Osteoblast (primary cell): ENCODE measurements at regions not wholly inside any gene's neighbourhood (a gene's known extent, or its start where the extent isn't known, plus 50 kb on each side); places are given as distances from the start of the nearest gene placed in this dataset.

Source experiments
- DNase-seq: peaks from one replicate; pipeline ENCODE4 v3.0.0; 2011; ENCODE audit warnings: low spot score, mixed read lengths; ENCODE audit not compliant: insufficient read length; ENCODE audit errors: missing footprints
- H2AFZ ChIP-seq: 2 replicates; pipeline ENCODE4 v1.6.0; 2011; ENCODE audit warnings: mild to moderate bottlenecking, low read length
- H3K27ac ChIP-seq: 2 replicates; pipeline ENCODE4 v1.5.1; 2011; ENCODE audit warnings: mild to moderate bottlenecking, low read depth, low read length, moderate library complexity
- H3K27me3 ChIP-seq: 2 replicates; pipeline ENCODE4 v1.6.0; 2012; ENCODE audit warnings: mild to moderate bottlenecking, control low read depth, inconsistent platforms, low read length, moderate library complexity; ENCODE audit not compliant: insufficient read depth
- H3K36me3 ChIP-seq: 2 replicates; pipeline ENCODE4 v1.5.1; 2011; ENCODE audit warnings: mild to moderate bottlenecking, low read length, control low read depth, moderate library complexity; ENCODE audit not compliant: insufficient read depth
- H3K4me1 ChIP-seq: 2 replicates; pipeline ENCODE4 v1.5.1; 2011; ENCODE audit warnings: mild to moderate bottlenecking, low read length, control low read depth, moderate library complexity; ENCODE audit not compliant: insufficient read depth
- H3K4me2 ChIP-seq: 2 replicates; pipeline ENCODE4 v1.6.0; 2011; ENCODE audit warnings: mild to moderate bottlenecking, low read length; ENCODE audit not compliant: insufficient read depth
- H3K4me3 ChIP-seq: fragments of 200-600 bp; sonication (generic); 3 replicates; pipeline ENCODE4 v1.5.1; 2012; ENCODE audit warnings: mild to moderate bottlenecking, low read length, inconsistent platforms; ENCODE audit not compliant: insufficient read depth
- H3K79me2 ChIP-seq: 2 replicates; pipeline ENCODE4 v1.6.0; 2012; ENCODE audit warnings: mild to moderate bottlenecking, low read length, control low read depth, inconsistent platforms; ENCODE audit not compliant: insufficient read depth
- H3K9me3 ChIP-seq: 2 replicates; pipeline ENCODE4 v1.5.1; 2011; ENCODE audit warnings: low read depth, low read length, control low read depth
- H4K20me1 ChIP-seq: 2 replicates; pipeline ENCODE4 v1.6.0; 2012; ENCODE audit warnings: mild to moderate bottlenecking, low read length, control low read depth; ENCODE audit not compliant: insufficient read depth
- TF ChIP-seq, protein P1 (sequence below): IDR thresholded peaks from 2 replicates; pipeline ENCODE4 v1.5.1; 2011; ENCODE audit warnings: mild to moderate bottlenecking, low read depth, low read length, moderate library complexity; ENCODE audit errors: extremely low read depth

DNA sequence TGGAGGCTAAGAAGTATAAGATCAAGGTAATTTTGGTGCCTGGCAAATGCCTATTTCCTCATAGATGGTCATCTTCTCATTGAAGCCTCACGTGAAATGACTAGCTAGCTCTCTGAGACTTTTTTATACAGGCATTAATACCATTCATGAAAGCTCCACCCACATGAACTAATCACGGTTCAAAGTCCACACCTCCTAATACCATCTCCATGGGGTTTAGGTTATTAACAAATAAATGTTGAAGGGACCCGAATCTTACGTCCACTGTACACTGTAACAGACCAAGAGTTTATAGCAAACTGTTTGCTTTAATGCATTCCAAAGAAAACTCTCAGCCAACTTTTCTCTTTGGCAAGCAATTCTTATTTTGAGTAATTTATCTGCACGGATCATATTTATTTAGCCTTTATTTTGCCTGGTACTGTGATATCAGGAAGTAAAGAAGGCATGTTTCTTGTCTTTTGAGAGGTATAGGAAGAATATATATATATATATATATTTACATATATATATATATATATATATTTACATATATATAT, 296.1 kb upstream of the LRRC7 start:
- DNase-seq = no peak
- Histone ChIP-seq H3K9me3 (no peaks in the 10 kb centered on the region), H2AFZ (no peak overlapping the region), H3K4me1 (no peaks in the 10 kb centered on the region), H3K27ac (no peak overlapping the region), H3K4me2 (no peak overlapping the region), H3K79me2 (no peaks in the 10 kb centered on the region), H3K4me3 (no peak overlapping the region), H3K36me3 (no peaks in the 10 kb centered on the region), H4K20me1 (no peaks in the 10 kb centered on the region), H3K27me3 (no peaks in the 10 kb centered on the region)
- TF ChIP-seq, protein P1, sequence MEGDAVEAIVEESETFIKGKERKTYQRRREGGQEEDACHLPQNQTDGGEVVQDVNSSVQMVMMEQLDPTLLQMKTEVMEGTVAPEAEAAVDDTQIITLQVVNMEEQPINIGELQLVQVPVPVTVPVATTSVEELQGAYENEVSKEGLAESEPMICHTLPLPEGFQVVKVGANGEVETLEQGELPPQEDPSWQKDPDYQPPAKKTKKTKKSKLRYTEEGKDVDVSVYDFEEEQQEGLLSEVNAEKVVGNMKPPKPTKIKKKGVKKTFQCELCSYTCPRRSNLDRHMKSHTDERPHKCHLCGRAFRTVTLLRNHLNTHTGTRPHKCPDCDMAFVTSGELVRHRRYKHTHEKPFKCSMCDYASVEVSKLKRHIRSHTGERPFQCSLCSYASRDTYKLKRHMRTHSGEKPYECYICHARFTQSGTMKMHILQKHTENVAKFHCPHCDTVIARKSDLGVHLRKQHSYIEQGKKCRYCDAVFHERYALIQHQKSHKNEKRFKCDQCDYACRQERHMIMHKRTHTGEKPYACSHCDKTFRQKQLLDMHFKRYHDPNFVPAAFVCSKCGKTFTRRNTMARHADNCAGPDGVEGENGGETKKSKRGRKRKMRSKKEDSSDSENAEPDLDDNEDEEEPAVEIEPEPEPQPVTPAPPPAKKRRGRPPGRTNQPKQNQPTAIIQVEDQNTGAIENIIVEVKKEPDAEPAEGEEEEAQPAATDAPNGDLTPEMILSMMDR = no peak

DNA sequence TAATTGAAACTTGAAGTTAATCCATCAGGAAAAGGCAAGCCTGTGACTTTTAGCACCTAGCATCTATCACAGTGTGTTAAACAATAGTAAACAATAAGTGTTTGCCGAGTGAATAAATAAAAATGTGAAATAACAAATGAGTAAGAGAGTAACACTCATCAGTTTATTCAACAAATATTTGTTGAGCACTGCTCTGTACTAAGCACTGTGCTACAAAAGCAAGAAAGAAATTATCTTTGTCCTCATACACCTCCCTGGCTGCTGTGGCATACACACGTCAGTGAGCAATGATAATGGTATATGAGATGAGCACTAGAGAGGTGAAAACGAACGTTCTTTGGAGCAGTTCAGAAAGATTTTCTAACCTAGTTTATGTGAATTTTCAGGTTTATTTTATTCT, 295.0 kb upstream of the LRRC7 start:
- Histone ChIP-seq H3K4me2 (no peak overlapping the region), H3K27me3 (no peaks in the 10 kb centered on the region), H3K27ac (no peak overlapping the region), H3K9me3 (no peaks in the 10 kb centered on the region), H3K36me3 (no peaks in the 10 kb centered on the region), H3K4me3 (no peak overlapping the region), H2AFZ (no peak overlapping the region), H4K20me1 (no peaks in the 10 kb centered on the region), H3K79me2 (no peaks in the 10 kb centered on the region), H3K4me1 (no peaks in the 10 kb centered on the region)
- no peak for DNase-seq
- TF ChIP-seq, protein P1 = no peak

DNA sequence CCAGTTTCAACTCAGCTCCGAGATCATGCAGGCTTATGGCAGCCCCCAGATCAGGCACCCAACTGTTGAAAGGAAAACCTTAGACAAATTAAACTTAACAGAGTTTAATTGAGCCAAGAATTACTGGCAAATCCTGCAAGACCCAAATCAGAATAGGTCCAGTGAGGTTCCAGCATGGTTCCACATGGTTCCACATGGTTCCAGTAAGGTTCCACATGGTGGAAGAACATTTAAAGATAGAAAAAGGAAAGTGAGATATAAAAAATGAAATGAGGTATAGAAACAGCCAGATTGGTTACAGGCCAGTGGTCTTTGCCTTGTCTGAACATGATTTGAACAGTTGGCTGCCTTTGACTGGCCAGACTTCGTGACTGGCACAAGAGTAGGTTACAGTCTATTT, 288.8 kb upstream of the LRRC7 start:
- no peak for DNase-seq
- no peak overlapping the region for H3K27ac ChIP-seq
- TF ChIP-seq, protein P1 = no peak
- no peaks in the 10 kb centered on the region for H3K36me3 ChIP-seq
- H3K9me3 ChIP-seq = no peaks in the 10 kb centered on the region
- H3K79me2 ChIP-seq = no peaks in the 10 kb centered on the region
- H3K4me1 ChIP-seq = no peaks in the 10 kb centered on the region
- no peaks in the 10 kb centered on the region for H4K20me1 ChIP-seq
- no peak overlapping the region for H3K4me2 ChIP-seq
- H2AFZ ChIP-seq = no peak overlapping the region
- H3K4me3 ChIP-seq = no peak overlapping the region
- no peaks in the 10 kb centered on the region for H3K27me3 ChIP-seq

DNA sequence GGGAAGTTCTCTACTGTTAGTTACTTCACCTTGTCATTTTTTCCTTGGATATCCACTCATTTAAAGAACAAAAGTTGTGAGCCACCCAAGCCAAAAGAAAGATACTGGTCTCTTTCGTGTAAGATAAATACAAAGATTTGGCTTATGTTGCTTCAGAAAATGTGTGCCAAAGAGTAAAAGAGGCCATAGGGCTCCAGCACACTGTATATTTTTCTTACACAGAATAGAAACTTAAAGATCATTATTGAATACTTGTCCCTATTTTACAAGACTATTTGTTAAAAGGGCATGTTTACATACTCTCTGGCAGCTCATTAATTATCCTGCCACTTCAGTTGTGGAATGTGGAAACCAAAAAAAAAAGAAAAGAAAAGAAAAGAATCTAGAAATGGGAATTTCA, 284.2 kb upstream of the LRRC7 start:
- TF ChIP-seq, protein P1 = no peak
- no peaks in the 10 kb centered on the region for H3K9me3 ChIP-seq
- no peaks in the 10 kb centered on the region for H3K36me3 ChIP-seq
- no peak overlapping the region for H3K27ac ChIP-seq
- no peak for DNase-seq
- no peaks in the 10 kb centered on the region for H3K27me3 ChIP-seq
- H3K79me2 ChIP-seq = no peaks in the 10 kb centered on the region
- H3K4me1 ChIP-seq = no peaks in the 10 kb centered on the region
- no peak overlapping the region for H3K4me2 ChIP-seq
- H3K4me3 ChIP-seq = no peak overlapping the region
- H2AFZ ChIP-seq = no peak overlapping the region
- H4K20me1 ChIP-seq = no peaks in the 10 kb centered on the region
